ENCODE measurements at regions not wholly inside any gene's neighbourhood (a gene's known extent, or its start where the extent isn't known, plus 50 kb on each side); places are given as distances from the start of the nearest gene placed in this dataset.
"Not testable (repeated sequence)": the region's sequence is repeated elsewhere in the genome, so short reads cannot be mapped to it uniquely, and the experiment has no call there.

DNA sequence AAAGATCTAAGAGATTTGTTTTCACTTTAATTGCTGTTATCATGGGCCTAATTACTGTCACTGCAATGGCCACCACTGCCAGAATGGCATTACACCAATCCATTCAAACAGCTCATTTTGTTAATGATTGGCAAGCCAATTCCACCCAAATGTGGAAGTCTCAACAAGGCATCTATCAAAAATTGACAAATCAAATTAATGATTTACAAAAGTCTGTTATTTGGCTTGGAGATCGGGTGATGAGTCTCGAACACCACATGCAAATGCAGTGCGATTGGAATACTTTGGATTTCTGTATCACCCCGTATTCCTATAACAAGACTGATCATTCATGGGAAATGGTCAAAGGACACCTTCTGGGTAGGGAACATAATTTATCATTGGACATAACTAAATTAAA, 568.7 kb upstream of the PTGER4 start:
- DNase-seq: not testable (repeated sequence)

DNA sequence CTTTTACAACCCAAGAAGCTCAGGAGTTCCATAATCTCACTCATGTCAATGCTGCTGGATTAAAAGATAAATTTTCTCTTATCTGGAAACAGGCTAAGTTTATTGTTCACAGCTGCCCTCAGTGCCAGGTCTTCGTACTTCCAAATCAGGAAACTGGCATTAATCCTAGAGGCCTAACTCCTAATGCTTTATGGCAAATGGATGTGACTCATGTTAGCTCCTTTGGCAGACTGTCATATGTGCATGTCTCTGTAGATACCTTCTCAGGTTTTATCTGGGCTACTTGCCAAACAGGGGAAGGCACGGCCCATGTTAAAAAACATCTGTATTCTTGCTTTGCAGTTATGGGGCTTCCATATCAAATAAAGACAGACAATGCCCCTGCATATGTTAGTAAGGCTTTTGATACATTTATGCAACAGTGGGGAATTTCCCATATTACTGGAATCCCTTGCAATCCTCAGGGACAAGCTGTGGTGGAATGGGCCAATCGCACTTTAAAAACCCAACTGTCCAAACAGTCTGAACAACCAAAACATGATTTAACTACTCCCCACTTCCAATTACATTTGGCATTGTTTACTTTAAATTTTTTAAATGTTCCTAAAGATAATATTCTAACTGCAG, 570.8 kb upstream of the PTGER4 start:
- peak; percentile 38 for DNase-seq

DNA sequence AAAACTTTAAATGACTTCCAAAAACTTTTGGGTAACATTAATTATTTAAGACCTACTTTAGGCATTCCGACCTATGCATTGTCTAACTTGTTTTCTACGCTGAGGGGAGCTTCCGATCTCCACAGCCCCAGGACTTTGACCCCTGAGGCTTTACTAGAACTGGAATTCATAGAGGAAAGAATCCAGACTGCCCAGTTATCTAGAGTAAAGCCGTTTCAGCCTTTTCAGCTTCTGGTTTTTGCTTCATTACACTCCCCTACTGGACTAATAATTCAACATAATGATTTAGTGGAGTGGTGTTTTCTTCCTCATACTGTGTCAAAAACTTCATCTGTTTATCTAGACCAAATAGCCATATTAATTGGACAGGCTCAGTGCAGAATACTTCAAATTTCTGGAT, 571.9 kb upstream of the PTGER4 start:
- DNase-seq: not testable (repeated sequence)

DNA sequence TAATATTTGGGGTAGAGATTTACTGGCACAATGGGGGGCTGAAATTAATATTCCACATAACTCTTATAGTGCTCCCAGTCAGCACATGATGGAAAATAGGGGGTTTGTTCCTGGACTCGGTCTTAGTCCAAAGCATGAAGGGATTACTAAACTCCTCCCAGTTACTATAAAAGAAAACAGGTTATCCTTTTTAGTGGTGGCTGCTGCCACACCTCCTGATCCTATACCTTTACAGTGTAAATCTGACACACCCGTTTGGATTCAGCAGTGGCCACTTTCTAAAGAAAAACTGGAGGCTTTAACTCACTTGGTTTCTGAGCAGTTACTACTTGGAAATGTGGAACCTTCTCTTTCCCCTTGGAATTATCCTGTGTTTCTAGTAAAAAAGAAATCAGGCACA, 572.9 kb upstream of the PTGER4 start:
- DNase-seq: no peak

DNA sequence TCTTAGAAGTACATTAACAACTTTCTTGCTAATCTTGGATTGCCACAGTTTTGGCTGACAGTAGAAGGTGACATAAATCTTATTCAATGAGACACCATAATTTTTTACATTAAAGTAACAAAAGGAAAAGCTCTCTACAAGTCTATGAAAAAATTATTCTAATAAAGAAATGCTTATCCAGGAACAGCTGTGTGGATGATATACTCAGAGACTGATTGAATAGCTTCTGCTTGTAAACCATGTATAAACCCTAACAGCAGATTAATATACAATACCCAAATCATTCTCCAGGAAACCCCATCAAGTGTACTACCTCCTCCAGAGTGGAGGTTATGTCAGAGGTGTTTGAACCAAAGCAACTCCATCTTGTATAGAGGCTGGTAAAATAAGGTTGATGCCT, 581.4 kb upstream of the PTGER4 start:
- DNase-seq: no peak

DNA sequence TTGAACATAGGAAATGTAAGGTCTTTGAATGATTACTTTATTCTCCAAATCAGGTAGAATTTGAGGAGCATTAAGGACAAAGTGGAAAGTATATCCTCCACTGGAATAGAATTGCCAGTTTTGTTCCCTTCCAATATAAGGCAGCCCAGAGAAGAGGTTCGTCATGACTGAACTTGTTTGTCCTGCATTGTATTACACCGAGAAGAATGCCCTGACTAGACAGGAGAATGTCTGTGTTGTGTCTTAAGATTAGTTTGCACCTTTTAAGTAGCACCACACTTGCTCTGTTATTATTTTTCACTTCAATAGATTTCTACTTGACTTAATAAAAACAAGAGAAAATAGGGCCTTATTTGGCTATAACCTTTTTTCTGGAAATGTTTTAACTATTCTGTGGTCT, 586.2 kb upstream of the PTGER4 start:
- DNase-seq: no peak

DNA sequence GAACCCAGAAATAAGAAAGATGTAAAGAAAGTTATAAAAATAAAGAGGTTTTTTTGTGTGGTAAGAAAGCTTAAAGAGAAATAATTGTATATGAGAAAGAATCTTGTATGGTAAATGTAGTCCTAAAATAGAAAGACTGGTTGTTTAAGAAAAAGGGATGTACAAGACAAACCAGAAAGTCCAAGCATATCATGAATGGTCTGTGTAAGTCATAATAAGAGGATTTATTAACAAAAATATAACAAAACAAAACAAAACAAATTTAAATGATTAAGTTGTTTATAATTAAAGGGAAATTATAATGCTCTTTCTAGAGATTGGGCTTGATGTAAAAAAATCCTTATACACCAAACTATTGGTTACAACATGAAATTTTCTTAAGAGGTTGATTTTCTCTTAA, 590.4 kb upstream of the PTGER4 start:
- peak; percentile 21 for DNase-seq

DNA sequence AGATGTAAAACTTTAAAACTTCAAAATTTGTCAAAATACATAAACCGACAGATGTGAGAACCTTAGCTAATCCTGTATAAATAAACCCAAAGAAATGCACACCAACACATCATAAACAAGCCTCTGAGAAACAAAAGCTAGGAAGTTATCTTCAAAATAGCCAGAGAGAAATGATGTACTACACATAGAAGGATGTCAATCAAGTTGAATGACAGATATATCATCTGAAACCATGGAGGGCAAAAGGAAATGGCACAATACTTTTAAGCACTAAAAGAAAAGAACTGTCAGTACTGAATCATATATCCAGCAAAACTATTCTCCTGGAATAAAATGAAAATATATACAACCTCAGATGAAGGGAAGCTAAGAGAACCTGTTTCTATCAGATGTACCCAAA, 595.1 kb upstream of the PTGER4 start:
- DNase-seq: no peak

DNA sequence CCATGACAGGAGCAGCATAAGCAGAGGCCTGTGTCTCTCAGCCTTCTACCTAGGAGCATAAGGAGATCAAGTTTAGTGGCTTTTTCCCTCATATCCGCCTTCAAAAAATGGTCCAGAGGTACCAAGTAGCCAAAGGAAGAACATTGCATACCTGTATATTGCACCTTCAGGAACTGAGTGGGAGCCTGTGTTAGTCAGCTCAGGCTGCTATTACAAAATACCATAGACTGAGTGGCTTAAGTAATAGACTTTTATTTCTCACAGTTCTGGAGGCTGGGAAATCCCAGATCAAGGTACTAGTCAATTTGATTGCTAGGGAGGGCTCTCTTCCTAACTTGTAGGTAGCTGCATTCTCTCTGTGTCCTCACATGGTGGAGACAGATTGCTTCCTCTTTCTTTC, 597.4 kb upstream of the PTGER4 start:
- no peak for DNase-seq

DNA sequence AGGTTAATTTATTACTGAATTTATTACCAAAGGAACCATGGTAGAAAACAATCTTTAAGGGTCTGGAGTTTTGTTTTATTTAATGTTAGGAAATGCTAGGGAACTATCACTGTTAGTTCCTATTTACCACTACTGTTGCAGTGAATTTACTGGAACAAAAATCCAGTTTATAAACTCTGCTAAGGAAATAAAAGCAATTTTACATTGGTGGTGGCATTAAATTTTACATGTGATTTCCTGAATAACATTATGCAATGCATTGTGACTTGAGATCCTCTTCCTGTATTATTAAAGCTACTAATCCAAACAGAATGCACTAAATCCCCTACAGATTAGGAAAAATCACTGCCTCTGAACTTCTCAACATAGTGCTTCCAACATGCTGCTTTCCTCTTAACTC, 599.5 kb upstream of the PTGER4 start:
- DNase-seq: no peak

DNA sequence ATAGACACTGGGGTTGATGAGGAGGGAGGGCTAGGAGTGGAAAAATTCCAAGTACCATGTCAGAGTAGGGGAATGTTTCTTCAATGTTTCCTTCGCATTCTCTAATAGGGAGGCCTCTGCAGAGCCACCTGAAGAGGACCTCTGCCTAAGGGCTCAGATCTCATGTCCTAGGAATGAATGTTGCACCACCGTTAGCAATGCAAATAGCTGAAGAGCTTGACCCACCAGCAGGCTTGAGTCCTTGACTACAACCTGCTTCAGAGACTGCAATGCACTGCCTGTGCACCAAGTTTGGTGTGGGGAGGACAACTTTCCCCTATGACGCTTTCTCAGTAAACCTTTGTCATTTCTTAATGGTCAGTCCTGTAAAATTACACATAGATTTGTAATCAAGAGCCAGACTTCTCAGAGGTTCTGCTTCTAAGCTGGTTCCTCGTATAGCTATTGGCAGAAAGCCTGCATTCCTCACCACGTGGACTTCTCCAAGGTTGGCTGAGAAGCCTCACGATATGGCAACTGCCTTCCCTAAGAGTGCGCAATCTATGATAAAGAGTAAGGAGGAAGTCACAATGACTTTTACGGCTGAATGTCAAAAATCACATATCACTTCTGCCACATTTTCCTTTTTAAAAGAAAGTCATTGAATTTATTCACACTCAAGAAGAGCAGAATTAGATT, 600.7 kb upstream of the PTGER4 start:
- DNase-seq: no peak

DNA sequence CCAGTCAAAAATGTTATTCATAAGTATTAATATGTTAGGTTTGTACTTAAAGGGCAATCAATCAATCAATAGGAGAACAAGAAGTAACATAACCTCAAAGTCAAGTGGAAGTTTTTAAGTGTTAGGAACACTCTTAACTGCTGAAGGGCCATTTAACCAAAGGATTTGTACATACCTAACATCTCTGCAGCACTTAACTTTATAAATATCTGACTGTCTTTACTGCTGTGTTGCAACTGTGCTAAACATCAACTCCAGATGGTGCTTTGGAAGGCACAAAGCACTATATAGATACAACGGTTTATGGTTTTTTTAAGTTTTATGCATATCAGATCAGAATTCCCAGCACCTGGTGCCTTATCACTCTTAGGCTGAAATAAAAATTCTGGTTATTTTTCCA, 604.9 kb upstream of the PTGER4 start:
- DNase-seq: no peak

DNA sequence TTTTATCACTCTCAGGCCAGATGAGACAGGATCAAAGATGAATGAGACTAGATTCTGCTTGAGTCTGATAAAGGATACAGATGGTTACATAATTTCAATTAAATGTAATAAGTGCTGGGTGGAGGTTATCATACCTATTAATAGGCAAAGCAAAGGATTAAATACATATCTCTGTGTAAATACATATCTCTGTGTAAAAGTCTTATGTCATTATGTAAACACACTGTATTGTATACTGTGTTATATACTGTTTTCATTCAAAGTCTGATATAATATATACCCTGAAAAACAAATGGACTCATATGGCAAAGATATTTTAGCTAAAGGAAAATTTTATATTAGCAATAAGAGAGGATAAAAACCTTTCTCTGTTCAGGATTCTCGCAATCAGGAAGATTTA, 605.8 kb upstream of the PTGER4 start:
- no peak for DNase-seq

DNA sequence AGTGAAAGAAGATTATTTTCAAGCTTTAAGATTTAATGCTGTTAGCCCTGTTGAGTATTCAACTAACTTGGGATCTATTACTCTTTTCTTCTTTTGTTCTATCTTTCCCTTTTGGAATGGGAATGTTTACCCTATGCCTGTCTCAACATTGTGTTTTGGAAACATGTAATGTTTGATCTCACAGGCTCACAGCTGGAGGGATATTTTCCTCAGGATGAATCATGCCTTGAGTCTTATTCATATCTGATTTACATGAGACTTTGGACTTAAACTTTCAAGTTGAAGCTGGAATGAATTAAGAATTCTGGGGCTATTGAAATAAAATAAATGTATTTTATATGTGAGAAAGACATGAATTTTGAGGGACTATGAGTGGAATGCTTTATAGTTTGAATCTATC, 607.8 kb upstream of the PTGER4 start:
- DNase-seq: no peak

DNA sequence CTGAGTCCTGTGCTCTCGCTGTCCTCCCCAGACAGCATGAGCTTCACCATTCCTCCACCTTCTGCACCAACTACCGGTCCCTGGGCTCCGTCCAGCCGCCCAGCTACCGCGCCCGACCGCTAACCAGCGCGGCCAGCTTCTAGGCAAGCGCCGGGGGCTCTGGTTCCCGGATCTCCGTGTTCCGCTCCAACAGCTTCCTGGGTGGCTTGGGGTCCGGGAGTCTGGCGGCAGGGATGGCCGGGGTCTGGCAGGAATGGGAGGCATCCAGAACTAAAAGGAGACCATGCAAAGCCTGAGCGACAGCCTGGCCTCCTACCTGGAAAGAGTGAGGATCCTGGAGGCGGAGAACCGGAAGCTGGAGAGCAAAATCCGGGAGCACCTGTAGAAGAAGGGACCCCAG, 613.1 kb upstream of the PTGER4 start:
- no peak for DNase-seq

DNA sequence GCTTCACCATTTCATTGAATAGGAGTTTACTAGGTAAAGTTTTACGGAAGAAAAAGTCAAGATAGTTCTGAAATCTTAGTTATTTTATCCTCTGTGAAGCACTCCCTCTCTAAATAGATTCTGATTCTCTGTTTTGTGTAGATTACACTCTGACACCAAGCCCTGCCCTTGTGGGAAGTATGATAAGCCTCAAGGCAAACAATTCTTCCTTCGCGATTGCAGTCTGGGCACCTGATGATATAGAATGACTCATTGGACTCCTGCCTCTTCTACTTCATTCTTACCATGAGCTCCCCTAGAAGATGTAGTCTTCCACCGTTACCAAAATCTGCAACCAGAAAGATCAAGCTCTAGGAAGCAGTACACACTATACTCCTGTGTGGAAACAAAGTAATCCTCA, 626.9 kb upstream of the PTGER4 start:
- no peak for DNase-seq

DNA sequence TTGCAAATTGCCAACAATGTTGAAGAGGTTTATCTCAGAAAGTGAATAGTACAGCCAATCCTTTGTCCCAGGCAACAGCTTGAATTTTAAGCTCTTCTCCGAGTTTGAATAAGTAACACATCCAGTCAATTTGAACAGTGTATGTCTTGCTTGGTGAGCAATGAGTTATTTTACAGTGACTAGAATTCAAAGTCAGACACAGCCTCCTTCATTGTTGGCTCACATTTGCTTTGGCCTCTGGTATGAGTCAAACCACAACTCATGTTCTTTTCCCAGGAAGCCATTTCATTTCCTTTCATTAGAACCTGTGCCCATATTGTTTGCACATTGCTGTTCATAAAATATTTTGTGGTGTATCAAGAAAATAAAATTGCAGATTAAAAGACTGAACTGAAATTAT, 622.0 kb upstream of the DAB2 start:
- DNase-seq: no peak

DNA sequence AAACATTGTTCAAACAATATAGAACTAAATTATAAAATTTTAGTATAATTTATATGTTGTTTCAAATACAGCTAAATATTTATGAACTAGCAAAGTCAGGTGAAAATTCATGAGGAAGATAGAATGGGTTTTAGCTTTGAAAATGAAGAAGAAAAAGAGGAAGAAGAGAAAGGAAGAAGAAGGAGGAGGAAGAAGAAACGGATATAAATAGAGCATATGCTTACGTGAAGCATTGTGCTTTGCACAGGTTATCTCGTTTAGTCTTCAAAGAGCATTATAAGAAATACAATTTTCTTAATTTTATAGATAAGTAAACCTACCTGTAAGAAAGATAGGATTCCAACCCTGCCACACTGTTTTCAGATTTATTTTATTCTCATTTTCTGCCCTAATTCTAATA, 620.6 kb upstream of the DAB2 start:
- no peak for DNase-seq

DNA sequence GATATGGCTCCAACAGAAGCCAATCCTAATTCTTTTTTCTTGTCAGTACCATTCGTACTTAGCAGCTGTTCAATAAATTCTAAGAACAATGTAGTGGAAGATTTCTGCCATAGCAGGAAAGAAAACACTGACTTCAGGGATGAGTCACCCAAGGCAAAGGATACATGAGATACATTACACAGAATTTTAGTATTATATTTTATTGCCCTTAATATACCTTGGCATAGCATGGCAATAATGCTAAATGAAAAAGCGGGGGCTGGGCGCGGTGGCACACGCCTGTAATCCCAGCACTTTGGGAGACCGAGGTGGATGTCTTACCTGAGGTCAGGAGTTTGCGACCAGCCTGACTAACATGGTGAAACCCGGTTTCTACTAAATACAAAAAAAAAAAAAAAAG, 619.1 kb upstream of the DAB2 start:
- DNase-seq: no peak

DNA sequence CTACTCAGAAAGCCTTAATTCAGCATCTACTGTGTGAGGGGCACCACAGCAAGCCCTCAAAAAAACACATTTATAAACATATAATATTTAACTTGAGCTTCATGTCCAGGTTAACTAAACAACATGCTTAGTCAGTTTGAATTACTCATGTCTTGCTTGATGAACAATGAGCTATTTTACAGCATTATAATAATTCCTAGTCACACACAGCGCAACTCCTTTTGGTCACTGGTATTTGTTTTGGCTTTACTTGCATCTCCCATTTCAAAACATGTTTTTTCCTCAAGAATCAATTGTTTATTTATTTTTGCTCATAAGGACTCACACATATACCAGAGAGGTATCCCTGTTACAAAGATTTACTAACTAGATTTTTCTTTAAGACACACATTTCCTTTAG, 616.7 kb upstream of the DAB2 start:
- no peak for DNase-seq

DNA sequence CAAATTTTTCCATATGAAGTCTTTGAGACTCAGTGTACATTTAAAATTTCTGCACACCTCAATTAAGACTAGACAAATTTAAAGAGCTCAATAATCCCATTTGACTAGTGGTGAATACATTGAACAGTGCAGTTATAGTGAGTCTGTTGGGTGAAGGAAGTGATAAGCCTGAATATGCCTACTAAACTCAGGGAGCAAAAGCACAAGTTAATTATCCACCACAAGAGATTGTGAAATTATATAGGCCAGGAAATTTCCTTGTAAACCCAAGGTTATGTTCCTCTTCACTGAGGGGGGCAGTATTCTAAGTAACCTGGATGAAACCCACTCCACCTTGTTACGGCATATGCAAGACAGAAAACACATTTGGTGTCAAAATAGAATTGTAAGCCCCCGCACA, 612.9 kb upstream of the DAB2 start:
- no peak for DNase-seq

DNA sequence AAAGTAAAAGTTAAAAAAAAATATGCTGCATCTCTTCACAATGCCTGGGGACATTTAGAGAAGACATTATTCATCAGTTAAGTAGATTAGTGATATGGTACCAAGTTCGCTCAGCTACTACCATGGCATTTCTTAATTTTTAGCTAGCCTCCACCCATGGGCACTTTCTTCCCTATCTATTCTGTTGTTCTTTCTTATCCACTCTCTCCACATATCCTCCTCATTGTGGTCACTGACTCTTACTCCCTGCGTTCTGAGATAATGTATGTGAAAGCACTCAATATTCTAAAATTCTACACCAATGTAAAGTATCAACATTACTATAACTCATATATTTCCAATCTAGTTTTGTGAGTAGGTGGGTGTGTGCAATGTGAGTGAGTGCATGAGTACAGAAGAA, 609.7 kb upstream of the DAB2 start:
- DNase-seq: no peak

DNA sequence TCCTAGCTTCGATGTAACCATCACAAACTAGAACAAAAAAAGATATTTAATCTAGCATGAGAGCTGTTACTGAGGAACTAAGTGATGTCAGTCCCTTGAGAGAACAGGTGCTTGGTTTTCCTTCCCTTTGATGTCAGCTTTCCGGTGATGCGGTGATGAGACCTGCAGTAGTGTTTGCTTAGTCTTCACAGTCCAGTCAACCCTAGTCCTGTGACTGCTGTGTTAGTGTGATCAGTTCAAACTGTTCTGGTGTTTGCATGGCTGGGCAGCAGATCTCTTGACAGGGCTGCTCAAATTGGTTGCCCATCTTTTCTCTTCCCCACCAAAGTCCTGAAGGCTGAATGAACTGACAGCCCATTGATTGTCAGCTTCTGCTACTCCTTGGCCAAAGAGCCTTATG, 608.6 kb upstream of the DAB2 start:
- peak; percentile 99 for DNase-seq

DNA sequence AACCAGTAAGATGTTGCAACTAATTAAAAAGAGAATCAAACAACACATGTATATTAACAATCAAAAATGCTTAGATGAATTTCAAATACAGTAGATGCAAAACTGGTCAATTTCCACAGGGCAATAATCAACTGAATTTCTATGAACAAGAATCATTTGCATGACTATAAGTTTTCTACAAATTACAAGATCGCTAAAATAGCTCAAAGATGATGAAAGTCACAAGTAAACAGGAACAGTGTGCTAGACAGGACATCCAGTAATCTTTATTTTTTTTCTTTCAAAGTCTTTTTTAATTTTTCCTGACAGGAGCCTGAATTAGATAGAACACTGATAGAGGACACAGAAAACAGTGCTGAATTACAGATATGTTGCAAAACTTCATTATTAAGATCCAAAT, 608.2 kb upstream of the DAB2 start:
- no peak for DNase-seq

DNA sequence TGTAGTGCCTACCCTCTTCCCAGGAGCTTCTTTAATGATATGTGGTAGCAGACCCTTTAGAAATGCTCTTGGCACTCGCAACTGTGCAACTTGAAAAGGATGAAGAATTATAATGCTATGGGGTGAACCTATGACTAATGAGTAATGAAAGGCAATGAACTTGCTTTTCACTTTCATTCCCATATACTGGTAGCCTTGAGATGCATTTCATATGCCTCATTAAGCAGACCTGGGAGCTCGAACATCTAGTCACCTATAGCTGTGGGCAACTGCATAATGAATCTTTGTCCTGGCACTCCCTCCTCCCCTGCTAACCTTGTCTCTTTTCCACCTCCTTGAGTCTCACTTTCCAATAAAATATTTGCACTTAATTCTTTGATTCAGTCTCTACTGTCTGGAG, 605.9 kb upstream of the DAB2 start:
- no peak for DNase-seq

Data from SHP77 treated with DMSO at 0.1 percent for 48 hours (cell line).